Liver (tissue), 7 donors: ENCODE measurements at regions not wholly inside any gene's neighbourhood (a gene's known extent, or its start where the extent isn't known, plus 50 kb on each side); places are given as distances from the start of the nearest gene placed in this dataset.

Experiments used
- DNase-seq: peaks from one replicate; pipeline ENCODE4 v3.0.0-alpha.2; 2017; ENCODE audit warnings: low spot score
- H3K27ac ChIP-seq, 2 donors: one replicate each; pipeline ENCODE4 v1.7.0; 2013; ENCODE audit warnings: inconsistent platforms in 2 of 2, low read length in 2 of 2, control low read depth in 1 of 2, low read depth in 1 of 2, mild to moderate bottlenecking in 1 of 2
- H3K27me3 ChIP-seq, 4 donors: one replicate each; pipeline versions ENCODE4 v1.6.1 to v1.7.0; 2013; ENCODE audit warnings: low read length in 3 of 4, inconsistent platforms in 1 of 4, mild to moderate bottlenecking in 1 of 4, moderate library complexity in 1 of 4; ENCODE audit not compliant: control insufficient read depth in 4 of 4, insufficient read depth in 4 of 4
- H3K36me3 ChIP-seq, 4 donors: one replicate each; pipeline versions ENCODE4 v1.6.1 to v1.7.0; 2013; ENCODE audit warnings: low read length in 3 of 4, mild to moderate bottlenecking in 3 of 4, low read depth in 1 of 4, moderate library complexity in 1 of 4; ENCODE audit not compliant: control insufficient read depth in 4 of 4, insufficient read depth in 3 of 4
- H3K4me1 ChIP-seq, 4 donors: one replicate each; pipeline versions ENCODE4 v1.6.1 to v1.7.0; 2013; ENCODE audit warnings: low read length in 3 of 4, mild to moderate bottlenecking in 3 of 4, moderate library complexity in 1 of 4; ENCODE audit not compliant: control insufficient read depth in 4 of 4, insufficient read depth in 4 of 4
- H3K4me3 ChIP-seq, 3 donors: one replicate each; pipeline versions ENCODE4 v1.6.1 to v1.7.0; 2013; ENCODE audit warnings: low read length in 3 of 3, control low read depth in 1 of 3, low read depth in 1 of 3, mild to moderate bottlenecking in 1 of 3
- H3K9ac ChIP-seq, 2 donors: one replicate each; pipeline ENCODE4 v1.7.0; 2013; ENCODE audit warnings: low read length in 2 of 2, mild to moderate bottlenecking in 2 of 2, moderate library complexity in 2 of 2, control low read depth in 1 of 2, low read depth in 1 of 2
- H3K9me3 ChIP-seq, 4 donors: one replicate each; pipeline versions ENCODE4 v1.6.1 to v1.7.0; 2013; ENCODE audit warnings: low read length in 3 of 4; ENCODE audit not compliant: control insufficient read depth in 4 of 4
- EGR1 ChIP-seq, 2 donors: IDR thresholded peaks; 2 replicates each; pipeline ENCODE4 v1.6.1; 2016 to 2018; ENCODE audit warnings: antibody characterized with exemption in 2 of 2, low read depth in 2 of 2
- FOXA1 ChIP-seq: IDR thresholded peaks from 2 replicates; pipeline ENCODE4 v1.6.1; 2016; ENCODE audit warnings: antibody characterized with exemption
- FOXA2 ChIP-seq: IDR thresholded peaks from 2 replicates; pipeline ENCODE4 v1.6.1; 2016; ENCODE audit warnings: antibody characterized with exemption
- GABPA ChIP-seq, 2 donors: IDR thresholded peaks in 1 of 2; conservative IDR thresholded peaks in 1 of 2; 2 replicates each; pipeline ENCODE4 v1.6.1; 2016; ENCODE audit warnings: antibody characterized with exemption in 2 of 2, mild to moderate bottlenecking in 1 of 2, moderate library complexity in 1 of 2
- HNF4A ChIP-seq, 2 donors: conservative IDR thresholded peaks; 2 replicates each; pipeline ENCODE4 v1.6.1; 2016; ENCODE audit warnings: antibody characterized with exemption in 2 of 2, mild to moderate bottlenecking in 2 of 2
- HNF4G ChIP-seq: IDR thresholded peaks from 2 replicates; pipeline ENCODE4 v1.6.1; 2016; ENCODE audit warnings: antibody characterized with exemption
- JUND ChIP-seq, 2 donors: IDR thresholded peaks; 2 replicates each; pipeline ENCODE4 v1.6.1; 2016; ENCODE audit warnings: antibody characterized with exemption in 2 of 2
- NR2F2 ChIP-seq: IDR thresholded peaks from 2 replicates; pipeline ENCODE4 v1.6.1; 2016; ENCODE audit warnings: antibody characterized with exemption
- RAD21 ChIP-seq, 2 donors: IDR thresholded peaks; 2 replicates each; pipeline ENCODE4 v1.6.1; 2016; ENCODE audit warnings: antibody characterized with exemption in 2 of 2, mild to moderate bottlenecking in 2 of 2
- RXRA ChIP-seq, 2 donors: IDR thresholded peaks; 2 replicates each; pipeline ENCODE4 v1.6.1; 2017 to 2018; ENCODE audit warnings: antibody characterized with exemption in 2 of 2, mild to moderate bottlenecking in 1 of 2
- SP1 ChIP-seq: IDR thresholded peaks from 2 replicates; pipeline ENCODE4 v1.6.1; 2018; ENCODE audit warnings: antibody characterized with exemption, mild to moderate bottlenecking
- TAF1 ChIP-seq: conservative IDR thresholded peaks from 2 replicates; pipeline ENCODE4 v1.6.1; 2016; ENCODE audit warnings: antibody characterized with exemption, mild to moderate bottlenecking
- YY1 ChIP-seq: IDR thresholded peaks from 2 replicates; pipeline ENCODE4 v1.6.1; 2016; ENCODE audit warnings: antibody characterized with exemption, mild to moderate bottlenecking
- WGBS: extraction: QIAGEN DNeasy Blood & Tissue Kit; methylation state at CpG from one replicate; pipeline ENCODE4 v1.1.7; 2013; 5-methylcytosine and 5-hydroxymethylcytosine counted together
- TF ChIP-seq, protein P1 (sequence below): IDR thresholded peaks from 2 replicates; pipeline ENCODE4 v1.6.1; 2016; ENCODE audit warnings: antibody characterized with exemption
- TF ChIP-seq, protein P2 (sequence below): IDR thresholded peaks from 2 replicates; pipeline ENCODE4 v1.6.1; 2016; ENCODE audit warnings: antibody characterized with exemption
- TF ChIP-seq, protein P3 (sequence below): IDR thresholded peaks from 2 replicates; pipeline ENCODE4 v1.6.1; 2016; ENCODE audit warnings: antibody characterized with exemption, mild to moderate bottlenecking
- TF ChIP-seq, protein P4 (sequence below): IDR thresholded peaks from 2 replicates; pipeline ENCODE4 v1.6.1; 2016; ENCODE audit warnings: antibody characterized with exemption
- donor health status: healthy.
- donor health status: healthy.
- donor health status: healthy.
- donor health status: healthy.

DNA sequence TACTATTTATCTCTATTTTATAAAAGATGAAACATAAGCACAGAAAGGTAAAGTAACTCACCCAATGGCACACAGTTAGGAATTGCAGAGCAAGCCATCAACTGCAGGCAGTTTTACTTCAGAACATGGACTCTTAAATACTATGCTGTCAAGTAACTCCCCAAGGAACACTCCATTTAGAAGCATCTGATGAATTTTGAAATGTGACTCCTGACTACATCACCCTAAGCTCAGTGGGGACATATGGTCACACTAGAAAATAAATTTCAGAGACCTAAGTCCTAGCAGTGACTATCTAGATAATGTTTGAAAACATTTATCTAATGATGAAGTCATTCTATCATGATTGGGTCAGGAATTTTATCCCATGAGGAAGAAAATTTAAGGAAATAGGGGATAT is 272.8 kb upstream of the ARRDC4 start:
- Histone ChIP-seq H3K4me1 (peaks cover 0 to 2% (median 0%) of the 10 kb centered on the region in 4 donors), H3K4me3 (no peak overlapping the region), H3K9ac (no peak overlapping the region), H3K36me3 (peaks cover 0 to 4% (median 0%) of the 10 kb centered on the region in 4 donors), H3K9me3 (no peaks in the 10 kb centered on the region), H3K27ac (no peak overlapping the region), H3K27me3 (no peaks in the 10 kb centered on the region)
- TF ChIP-seq RXRA (IDR thresholded peaks at IDR 0.05) (no peak), HNF4A (conservative IDR thresholded peaks at IDR 0.05) (no peak), EGR1 (IDR thresholded peaks at IDR 0.05; ENCODE audit: low read depth in 2 of 2) (no peak), TAF1 (no peak), YY1 (no peak), HNF4G (no peak), FOXA2 (no peak), FOXA1 (no peak), SP1 (no peak), RAD21 (IDR thresholded peaks at IDR 0.05) (no peak), GABPA (IDR thresholded peaks at IDR 0.05 in 1 of 2, conservative IDR thresholded peaks at IDR 0.05 in 1 of 2) (no peak), NR2F2 (no peak), JUND (IDR thresholded peaks at IDR 0.05) (no peak)
- TF ChIP-seq, protein P1, sequence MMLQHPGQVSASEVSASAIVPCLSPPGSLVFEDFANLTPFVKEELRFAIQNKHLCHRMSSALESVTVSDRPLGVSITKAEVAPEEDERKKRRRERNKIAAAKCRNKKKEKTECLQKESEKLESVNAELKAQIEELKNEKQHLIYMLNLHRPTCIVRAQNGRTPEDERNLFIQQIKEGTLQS, result no peak
- TF ChIP-seq, protein P2, sequence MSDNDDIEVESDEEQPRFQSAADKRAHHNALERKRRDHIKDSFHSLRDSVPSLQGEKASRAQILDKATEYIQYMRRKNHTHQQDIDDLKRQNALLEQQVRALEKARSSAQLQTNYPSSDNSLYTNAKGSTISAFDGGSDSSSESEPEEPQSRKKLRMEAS, result no peak
- TF ChIP-seq, protein P3, sequence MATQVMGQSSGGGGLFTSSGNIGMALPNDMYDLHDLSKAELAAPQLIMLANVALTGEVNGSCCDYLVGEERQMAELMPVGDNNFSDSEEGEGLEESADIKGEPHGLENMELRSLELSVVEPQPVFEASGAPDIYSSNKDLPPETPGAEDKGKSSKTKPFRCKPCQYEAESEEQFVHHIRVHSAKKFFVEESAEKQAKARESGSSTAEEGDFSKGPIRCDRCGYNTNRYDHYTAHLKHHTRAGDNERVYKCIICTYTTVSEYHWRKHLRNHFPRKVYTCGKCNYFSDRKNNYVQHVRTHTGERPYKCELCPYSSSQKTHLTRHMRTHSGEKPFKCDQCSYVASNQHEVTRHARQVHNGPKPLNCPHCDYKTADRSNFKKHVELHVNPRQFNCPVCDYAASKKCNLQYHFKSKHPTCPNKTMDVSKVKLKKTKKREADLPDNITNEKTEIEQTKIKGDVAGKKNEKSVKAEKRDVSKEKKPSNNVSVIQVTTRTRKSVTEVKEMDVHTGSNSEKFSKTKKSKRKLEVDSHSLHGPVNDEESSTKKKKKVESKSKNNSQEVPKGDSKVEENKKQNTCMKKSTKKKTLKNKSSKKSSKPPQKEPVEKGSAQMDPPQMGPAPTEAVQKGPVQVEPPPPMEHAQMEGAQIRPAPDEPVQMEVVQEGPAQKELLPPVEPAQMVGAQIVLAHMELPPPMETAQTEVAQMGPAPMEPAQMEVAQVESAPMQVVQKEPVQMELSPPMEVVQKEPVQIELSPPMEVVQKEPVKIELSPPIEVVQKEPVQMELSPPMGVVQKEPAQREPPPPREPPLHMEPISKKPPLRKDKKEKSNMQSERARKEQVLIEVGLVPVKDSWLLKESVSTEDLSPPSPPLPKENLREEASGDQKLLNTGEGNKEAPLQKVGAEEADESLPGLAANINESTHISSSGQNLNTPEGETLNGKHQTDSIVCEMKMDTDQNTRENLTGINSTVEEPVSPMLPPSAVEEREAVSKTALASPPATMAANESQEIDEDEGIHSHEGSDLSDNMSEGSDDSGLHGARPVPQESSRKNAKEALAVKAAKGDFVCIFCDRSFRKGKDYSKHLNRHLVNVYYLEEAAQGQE, result no peak
- TF ChIP-seq, protein P4, sequence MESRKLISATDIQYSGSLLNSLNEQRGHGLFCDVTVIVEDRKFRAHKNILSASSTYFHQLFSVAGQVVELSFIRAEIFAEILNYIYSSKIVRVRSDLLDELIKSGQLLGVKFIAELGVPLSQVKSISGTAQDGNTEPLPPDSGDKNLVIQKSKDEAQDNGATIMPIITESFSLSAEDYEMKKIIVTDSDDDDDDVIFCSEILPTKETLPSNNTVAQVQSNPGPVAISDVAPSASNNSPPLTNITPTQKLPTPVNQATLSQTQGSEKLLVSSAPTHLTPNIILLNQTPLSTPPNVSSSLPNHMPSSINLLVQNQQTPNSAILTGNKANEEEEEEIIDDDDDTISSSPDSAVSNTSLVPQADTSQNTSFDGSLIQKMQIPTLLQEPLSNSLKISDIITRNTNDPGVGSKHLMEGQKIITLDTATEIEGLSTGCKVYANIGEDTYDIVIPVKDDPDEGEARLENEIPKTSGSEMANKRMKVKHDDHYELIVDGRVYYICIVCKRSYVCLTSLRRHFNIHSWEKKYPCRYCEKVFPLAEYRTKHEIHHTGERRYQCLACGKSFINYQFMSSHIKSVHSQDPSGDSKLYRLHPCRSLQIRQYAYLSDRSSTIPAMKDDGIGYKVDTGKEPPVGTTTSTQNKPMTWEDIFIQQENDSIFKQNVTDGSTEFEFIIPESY, result no peak
- DNase-seq, result no peak

DNA sequence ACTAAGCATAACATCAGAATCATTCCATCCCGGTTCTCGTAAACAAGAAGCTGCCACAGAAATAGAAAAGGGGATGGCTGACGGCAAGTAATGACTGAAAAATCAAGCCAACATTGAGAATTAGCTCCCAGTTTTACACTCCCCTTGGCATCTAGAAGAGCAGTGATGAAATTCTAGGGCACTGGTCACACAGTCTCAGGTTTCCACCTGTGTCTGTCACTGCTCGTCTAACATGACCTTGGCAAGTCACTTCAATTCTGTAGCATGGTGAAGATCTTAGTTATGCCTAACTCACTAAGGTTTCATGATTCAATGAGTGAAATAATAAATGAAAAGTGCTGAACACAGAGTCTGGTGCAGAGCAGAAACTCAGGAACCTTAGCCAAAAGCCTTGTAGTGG is 272.3 kb upstream of the ARRDC4 start:
- H3K9me3 ChIP-seq, result no peaks in the 10 kb centered on the region
- H3K27ac ChIP-seq, result no peak overlapping the region
- H3K27me3 ChIP-seq, result no peaks in the 10 kb centered on the region
- H3K36me3 ChIP-seq, result peaks cover 0 to 4% (median 0%) of the 10 kb centered on the region in 4 donors
- DNase-seq, result no peak
- WGBS, result 81% methylated on average over 4 of the region's 4 CpGs
- TF ChIP-seq, protein P2, result no peak
- no peak for TF ChIP-seq JUND (IDR thresholded peaks at IDR 0.05)
- TF ChIP-seq, protein P3, result no peak
- no peak for TF ChIP-seq HNF4A (conservative IDR thresholded peaks at IDR 0.05)
- no peak for TF ChIP-seq RAD21 (IDR thresholded peaks at IDR 0.05)
- no peak for TF ChIP-seq RXRA (IDR thresholded peaks at IDR 0.05)
- no peak for TF ChIP-seq FOXA1
- no peak for TF ChIP-seq SP1
- TF ChIP-seq, protein P1, result no peak
- TF ChIP-seq EGR1 (IDR thresholded peaks at IDR 0.05; ENCODE audit: low read depth in 2 of 2), result no peak
- no peak for TF ChIP-seq YY1
- TF ChIP-seq FOXA2, result no peak
- TF ChIP-seq, protein P4, result no peak
- TF ChIP-seq GABPA (IDR thresholded peaks at IDR 0.05 in 1 of 2, conservative IDR thresholded peaks at IDR 0.05 in 1 of 2), result no peak
- no peak for TF ChIP-seq TAF1
- peaks cover 0 to 2% (median 0%) of the 10 kb centered on the region in 4 donors for H3K4me1 ChIP-seq
- no peak overlapping the region for H3K9ac ChIP-seq
- H3K4me3 ChIP-seq, result no peak overlapping the region
